Hematopoietic multipotent progenitor cell treated with erythropoietin and hydrocortisone succinate and interleukin-3 and kit ligand, for 4 days (in vitro differentiated cells): ENCODE measurements at regions not wholly inside any gene's neighbourhood (a gene's known extent, or its start where the extent isn't known, plus 50 kb on each side); places are given as distances from the start of the nearest gene placed in this dataset.
"Not testable (repeated sequence)": the region's sequence is repeated elsewhere in the genome, so short reads cannot be mapped to it uniquely, and the experiment has no call there.

ENCODE experiments used
- DNase-seq: peaks from one replicate; pipeline ENCODE4 v3.0.0-alpha.2; 2015

- DNase-seq, result not testable (repeated sequence)
Observed at GRCh38 chr15:84153655-84154140, 81.9 kb upstream of the GOLGA6L4 start.

GRCh38 chr15:84154314-84154713, 81.3 kb upstream of the GOLGA6L4 start:
- DNase-seq, result not testable (repeated sequence)

GRCh38 chr15:84154787-84155186, 80.8 kb upstream of the GOLGA6L4 start:
- not testable (repeated sequence) for DNase-seq

GRCh38 chr15:84155792-84156587, 79.6 kb upstream of the GOLGA6L4 start:
- DNase-seq, result not testable (repeated sequence)

- DNase-seq, result not testable (repeated sequence)
Observed at GRCh38 chr15:84156588-84156840, 79.1 kb upstream of the GOLGA6L4 start.

- DNase-seq, result not testable (repeated sequence)
Observed at GRCh38 chr15:84157056-84157632, 78.4 kb upstream of the GOLGA6L4 start.

- not testable (repeated sequence) for DNase-seq
Observed at GRCh38 chr15:84157857-84158256, 77.7 kb upstream of the GOLGA6L4 start.

GRCh38 chr15:84159346-84160269, 76.0 kb upstream of the GOLGA6L4 start:
- not testable (repeated sequence) for DNase-seq

- peak; percentile 29 for DNase-seq
Observed at GRCh38 chr15:84164423-84165292, 70.9 kb upstream of the GOLGA6L4 start.

- not testable (repeated sequence) for DNase-seq
Observed at GRCh38 chr15:84170029-84170428, 65.5 kb upstream of the GOLGA6L4 start.

- DNase-seq, result not testable (repeated sequence)
Observed at GRCh38 chr15:84173231-84173610, 62.4 kb upstream of the GOLGA6L4 start.
